GM19099 (cell line): ENCODE measurements at regions not wholly inside any gene's neighbourhood (a gene's known extent, or its start where the extent isn't known, plus 50 kb on each side); places are given as distances from the start of the nearest gene placed in this dataset.

Experiments used
- POLR2A ChIP-seq: IDR thresholded peaks from 3 replicates; pipeline ENCODE4 v1.6.1; 2011; ENCODE audit warnings: low read depth; ENCODE audit not compliant: insufficient read length; ENCODE audit errors: extremely low read depth

DNA sequence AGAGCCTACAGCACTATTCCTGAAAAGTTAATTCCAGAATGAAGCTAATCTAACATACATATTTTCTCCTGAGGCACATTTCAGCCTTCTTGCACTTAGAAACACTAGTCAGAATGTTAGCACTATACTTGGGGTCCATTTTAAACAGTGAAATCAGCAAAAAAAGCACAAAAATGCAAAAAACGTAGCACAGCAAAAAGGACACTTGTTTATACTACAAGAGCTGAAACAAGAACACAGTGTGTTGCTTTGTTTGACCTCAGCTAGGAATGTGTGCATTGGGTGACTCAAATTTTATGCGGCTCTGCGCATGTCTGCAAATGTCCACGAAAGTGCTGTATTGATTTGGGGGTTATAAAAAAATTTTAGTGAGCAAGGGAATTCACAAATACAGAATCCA, 226.2 kb downstream of the KCNRG start:
- no peak for TF ChIP-seq POLR2A

GRCh38 chr13:50243931-50244330, 228.7 kb downstream of the KCNRG start:
- no peak for TF ChIP-seq POLR2A

GRCh38 chr13:50244355-50244712, 229.1 kb downstream of the KCNRG start:
- no peak for TF ChIP-seq POLR2A

DNA sequence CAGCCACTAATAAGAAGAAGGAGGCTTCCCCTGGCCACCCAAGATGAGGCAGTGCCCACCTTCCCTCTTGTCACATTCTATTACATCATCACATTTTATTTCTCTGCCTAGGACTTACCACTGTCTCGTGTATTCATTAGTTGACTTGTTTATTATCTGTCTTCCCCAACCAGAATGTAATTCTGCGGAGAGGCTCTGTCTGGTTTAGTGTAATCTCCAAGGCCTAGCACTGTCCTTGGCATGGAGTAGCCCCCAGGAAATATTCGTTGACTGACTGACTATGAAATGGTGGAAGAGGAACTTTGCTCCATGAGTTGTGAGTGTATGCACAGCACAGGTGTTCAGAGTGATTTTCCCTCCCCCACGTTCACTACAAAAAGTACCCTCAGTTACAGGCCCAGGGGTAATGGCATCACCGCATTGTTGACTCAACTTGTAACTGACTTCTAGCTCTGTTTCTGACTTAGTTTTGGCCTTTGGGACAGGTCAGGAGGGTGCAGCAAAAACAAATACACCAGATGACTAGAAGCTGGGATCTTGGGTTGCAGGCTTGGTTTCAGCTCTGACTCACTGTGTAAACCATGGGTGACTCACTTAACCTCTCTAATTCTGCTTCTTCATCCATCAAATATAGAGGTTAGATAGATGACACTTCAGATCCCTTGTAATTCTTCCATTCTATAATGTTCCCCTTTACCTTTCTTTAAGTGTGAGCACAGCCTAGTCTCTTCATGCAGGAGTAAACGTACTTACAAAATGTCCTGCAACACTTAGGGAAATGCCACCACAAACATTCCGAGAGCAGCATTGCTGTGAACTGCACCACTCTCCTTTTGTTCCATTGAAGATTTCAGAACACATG, 229.7 kb downstream of the KCNRG start:
- no peak for TF ChIP-seq POLR2A

DNA sequence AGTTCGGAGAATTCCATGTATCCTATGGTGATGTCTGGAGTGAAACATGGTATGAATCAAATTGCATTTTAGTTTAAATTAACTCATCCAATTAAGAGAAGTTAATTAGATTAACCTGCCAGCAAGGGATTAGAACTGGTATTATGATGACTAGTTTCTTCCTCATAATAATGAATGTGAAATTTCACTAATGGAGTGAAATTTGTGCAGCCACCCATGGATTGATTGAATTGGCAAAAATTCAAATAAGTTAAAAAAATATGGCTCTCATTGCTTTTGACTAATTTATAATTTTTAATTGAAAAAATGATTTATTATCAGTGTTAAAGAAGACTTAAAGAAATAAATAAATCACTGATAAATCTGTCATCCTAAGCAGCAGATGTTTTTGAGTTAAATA, 232.0 kb downstream of the KCNRG start:
- TF ChIP-seq POLR2A: no peak

- no peak for TF ChIP-seq POLR2A
These were observed 233.4 kb downstream of the KCNRG start for GRCh38 chr13:50248516-50249143.

DNA sequence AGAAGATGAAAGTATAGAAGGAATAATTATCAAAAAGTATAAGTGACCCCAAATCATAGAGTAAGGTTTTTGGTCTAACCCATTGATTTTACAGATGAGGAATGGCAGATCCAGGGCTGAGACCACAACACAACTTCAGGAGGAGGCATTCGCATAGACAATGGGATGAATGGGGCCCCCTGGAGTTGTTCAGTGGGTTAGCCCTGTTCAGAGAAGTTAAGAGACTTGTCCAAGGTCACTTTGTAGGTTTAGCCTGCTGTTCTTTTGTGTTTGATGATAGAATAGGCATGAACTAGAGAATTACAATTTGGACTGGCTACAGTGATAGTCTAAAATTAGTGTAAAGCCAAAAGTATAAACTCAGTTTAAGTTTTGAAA, 233.9 kb downstream of the KCNRG start:
- TF ChIP-seq POLR2A: no peak

- no peak for TF ChIP-seq POLR2A
These were observed 235.2 kb downstream of the KCNRG start for GRCh38 chr13:50250401-50250800.

GRCh38 chr13:50255639-50256038, 240.4 kb downstream of the KCNRG start:
- TF ChIP-seq POLR2A: no peak

DNA sequence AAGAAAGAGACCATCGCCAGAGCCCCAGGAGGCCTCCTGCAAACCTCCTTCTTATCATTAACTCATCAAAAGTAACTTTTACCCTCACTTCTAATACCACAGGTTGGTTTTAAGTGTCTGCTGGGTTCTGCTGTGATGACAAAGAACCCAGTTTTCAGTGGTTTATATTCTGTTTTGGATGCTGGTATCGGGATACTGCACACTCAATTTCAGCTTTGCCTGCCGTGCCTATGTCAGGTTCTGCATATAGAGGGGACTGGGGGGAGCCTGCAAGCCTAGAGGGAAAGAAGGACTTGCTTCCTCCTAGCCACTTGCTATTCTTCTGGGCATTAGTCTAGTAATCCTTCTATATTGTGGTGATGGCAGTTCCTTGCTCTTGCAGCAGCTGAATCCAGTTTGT, 242.4 kb downstream of the KCNRG start:
- TF ChIP-seq POLR2A: no peak

- TF ChIP-seq POLR2A: no peak
These were observed 246.1 kb downstream of the KCNRG start for GRCh38 chr13:50261130-50261901.

DNA sequence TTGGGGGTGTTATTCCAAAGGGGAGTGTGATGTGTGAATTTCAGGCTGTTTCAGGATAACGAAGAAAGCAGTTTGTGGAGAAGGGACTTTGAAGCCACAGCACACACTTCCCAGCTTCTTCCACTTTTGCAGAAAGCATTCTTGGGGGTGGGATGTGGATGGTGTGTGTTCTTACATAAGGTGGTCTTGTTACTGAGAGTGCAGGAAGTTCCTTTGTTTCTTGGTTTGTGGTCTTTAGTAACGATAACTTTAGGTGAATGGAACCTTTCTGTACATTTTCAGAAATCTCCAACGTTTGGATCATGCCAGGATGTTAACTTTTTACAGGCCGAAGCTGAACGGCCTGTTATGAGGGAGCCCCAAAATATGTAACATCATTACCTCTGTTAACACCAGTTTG, 251.8 kb downstream of the KCNRG start:
- TF ChIP-seq POLR2A: no peak

GRCh38 chr13:50267917-50268316, 252.7 kb downstream of the KCNRG start:
- no peak for TF ChIP-seq POLR2A

DNA sequence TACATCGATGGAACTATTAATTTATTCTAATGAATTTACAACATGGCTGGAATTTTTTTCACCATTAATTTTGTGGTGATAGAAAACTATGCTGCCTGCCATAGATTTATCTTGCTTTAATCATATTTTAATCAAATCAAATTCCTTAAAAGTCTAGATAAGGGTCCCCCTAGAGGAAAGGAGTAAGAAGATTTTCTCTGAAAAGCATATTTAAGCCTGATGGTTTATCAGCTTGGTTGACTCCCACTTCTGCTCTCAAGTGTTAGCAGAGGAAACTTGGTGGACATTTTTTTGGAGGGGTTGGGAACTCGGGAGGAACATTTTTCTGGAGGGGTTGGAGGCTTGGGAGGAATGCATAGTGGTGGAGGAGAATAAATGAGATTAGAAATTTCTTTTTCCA, 253.3 kb downstream of the KCNRG start:
- TF ChIP-seq POLR2A: no peak

- TF ChIP-seq POLR2A: no peak
These were observed 258.9 kb downstream of the KCNRG start for GRCh38 chr13:50274181-50274580.
